GM12892 (cell line): ENCODE measurements at regions not wholly inside any gene's neighbourhood (a gene's known extent, or its start where the extent isn't known, plus 50 kb on each side); places are given as distances from the start of the nearest gene placed in this dataset.

Experiments used
- POLR2A ChIP-seq: IDR thresholded peaks from 2 replicates; pipeline ENCODE4 v1.6.1; 2011; ENCODE audit warnings: low read depth, low read length, control low read depth
- POLR2AphosphoS5 ChIP-seq: IDR thresholded peaks from 2 replicates; pipeline ENCODE4 v1.6.1; 2011; ENCODE audit warnings: low read depth, low read length, control low read depth
- TAF1 ChIP-seq: IDR thresholded peaks from 2 replicates; pipeline ENCODE4 v1.6.1; 2011; ENCODE audit warnings: low read depth, mild to moderate bottlenecking, control low read depth, low read length, borderline replicate concordance

DNA sequence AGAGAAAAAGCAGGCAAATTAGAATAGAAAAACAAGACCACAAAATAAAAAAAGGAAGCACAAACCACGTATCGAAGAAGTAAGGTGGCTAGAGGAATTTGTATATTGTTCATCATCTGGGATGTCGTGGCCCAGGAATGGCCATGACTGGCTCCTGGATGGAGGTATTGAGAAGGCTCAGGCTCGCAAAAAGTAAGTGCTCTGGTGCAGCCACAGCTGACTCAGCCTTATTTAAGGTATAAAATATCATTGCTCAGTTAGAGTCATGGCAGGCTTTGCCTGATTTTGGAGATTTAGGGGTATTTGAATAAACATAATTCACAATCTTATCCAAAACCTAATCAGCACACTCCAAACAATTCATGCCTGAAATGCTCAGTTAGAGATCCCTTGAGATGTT, 78.4 kb upstream of the FANCL start:
- TF ChIP-seq POLR2A: no peak
- TF ChIP-seq POLR2AphosphoS5: no peak
- no peak for TF ChIP-seq TAF1
